ENCODE measurements at regions not wholly inside any gene's neighbourhood (a gene's known extent, or its start where the extent isn't known, plus 50 kb on each side); places are given as distances from the start of the nearest gene placed in this dataset.

DNA sequence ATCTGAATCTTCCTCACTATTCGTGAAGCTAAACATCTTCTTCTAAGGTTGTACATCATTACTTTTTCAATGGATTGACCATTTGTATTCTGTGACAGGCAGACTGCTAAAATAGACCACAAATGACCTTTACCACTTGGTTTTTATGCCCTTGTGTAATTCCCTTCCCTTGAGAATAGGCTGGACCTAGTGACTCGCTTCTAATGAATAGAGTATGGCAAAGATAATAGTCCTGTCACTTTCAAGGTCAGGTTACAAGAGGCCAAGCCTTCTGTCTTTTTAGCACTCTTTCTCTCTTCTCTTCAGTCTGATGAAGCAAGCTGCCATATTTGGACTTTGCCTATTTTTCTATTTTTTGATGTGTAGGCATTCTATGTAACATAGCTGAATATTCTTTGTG is 492.9 kb downstream of the SOX6 start:
- Mint-ChIP-seq H3K9me3 (peaks cover 2% of the 10 kb centered on the region), H3K27me3 (no peaks in the 10 kb centered on the region), H3K4me3 (no peak overlapping the region), H3K27ac (no peak overlapping the region), H3K4me1 (ENCODE audit: low read depth) (no peaks in the 10 kb centered on the region), H3K36me3 (ENCODE audit: low read depth) (no peaks in the 10 kb centered on the region)
- ATAC-seq (ENCODE audit: poor library complexity) (no peak), DNase-seq (no peak)
- no peak for TF ChIP-seq CTCF (IDR thresholded peaks at IDR 0.05)
- Histone ChIP-seq H3K27me3 (ENCODE audit: control insufficient read depth in 1 of 2, insufficient read depth in 2 of 2, low read length in 2 of 2) (no peaks in the 10 kb centered on the region), H3K27ac (ENCODE audit: low read depth in 1 of 2, low read length in 2 of 2) (no peak overlapping the region), H3K36me3 (ENCODE audit: insufficient read depth, low read length) (no peaks in the 10 kb centered on the region), H3K9me3 (ENCODE audit: control insufficient read depth in 1 of 2, insufficient read depth in 1 of 2, low read length in 2 of 2) (no peaks in the 10 kb centered on the region), H3K4me3 (ENCODE audit: low read length) (no peak overlapping the region), H3K4me1 (ENCODE audit: insufficient read depth, low read length) (no peaks in the 10 kb centered on the region)
- CTCF ChIA-PET, result no interaction called here
- POLR2A ChIA-PET, result no interaction called here
- intact Hi-C loops (cut with DNase I, micrococcal nuclease), result no loop called here

- DNase-seq, result no peak
- H3K27ac Mint-ChIP-seq, result no peak overlapping the region
- no peaks in the 10 kb centered on the region for H3K4me1 ChIP-seq (ENCODE audit: insufficient read depth, low read length)
- no peak for TF ChIP-seq CTCF (IDR thresholded peaks at IDR 0.05)
- no peaks in the 10 kb centered on the region for H3K9me3 ChIP-seq (ENCODE audit: control insufficient read depth in 1 of 2, insufficient read depth in 1 of 2, low read length in 2 of 2)
- no peaks in the 10 kb centered on the region for H3K36me3 Mint-ChIP-seq (ENCODE audit: low read depth)
- no peak overlapping the region for H3K27ac ChIP-seq (ENCODE audit: low read depth in 1 of 2, low read length in 2 of 2)
- no peak for ATAC-seq (ENCODE audit: poor library complexity)
- no peaks in the 10 kb centered on the region for H3K27me3 ChIP-seq (ENCODE audit: control insufficient read depth in 1 of 2, insufficient read depth in 2 of 2, low read length in 2 of 2)
- no peak overlapping the region for H3K4me3 ChIP-seq (ENCODE audit: low read length)
- no peaks in the 10 kb centered on the region for H3K4me1 Mint-ChIP-seq (ENCODE audit: low read depth)
- no peaks in the 10 kb centered on the region for H3K36me3 ChIP-seq (ENCODE audit: insufficient read depth, low read length)
- H3K9me3 Mint-ChIP-seq, result peaks cover 2% of the 10 kb centered on the region
- POLR2A ChIA-PET, result no interaction called here
- intact Hi-C loops (cut with DNase I, micrococcal nuclease), result no loop called here
- no peak overlapping the region for H3K4me3 Mint-ChIP-seq
- CTCF ChIA-PET, result no interaction called here
- no peaks in the 10 kb centered on the region for H3K27me3 Mint-ChIP-seq
These were observed 492.1 kb downstream of the SOX6 start for GRCh38 chr11:15864026-15864805.

GRCh38 chr11:15865212-15865987 is 490.9 kb downstream of the SOX6 start:
- intact Hi-C loops (cut with DNase I, micrococcal nuclease), result no loop called here
- Histone ChIP-seq H3K4me1 (ENCODE audit: insufficient read depth, low read length) (no peaks in the 10 kb centered on the region), H3K27ac (ENCODE audit: low read depth in 1 of 2, low read length in 2 of 2) (no peak overlapping the region), H3K36me3 (ENCODE audit: insufficient read depth, low read length) (no peaks in the 10 kb centered on the region), H3K9me3 (ENCODE audit: control insufficient read depth in 1 of 2, insufficient read depth in 1 of 2, low read length in 2 of 2) (no peaks in the 10 kb centered on the region), H3K4me3 (ENCODE audit: low read length) (no peak overlapping the region), H3K27me3 (ENCODE audit: control insufficient read depth in 1 of 2, insufficient read depth in 2 of 2, low read length in 2 of 2) (no peaks in the 10 kb centered on the region)
- CTCF ChIA-PET, result no interaction called here
- DNase-seq, result no peak
- POLR2A ChIA-PET, result no interaction called here
- Mint-ChIP-seq H3K27me3 (no peaks in the 10 kb centered on the region), H3K4me1 (ENCODE audit: low read depth) (no peaks in the 10 kb centered on the region), H3K4me3 (no peak overlapping the region), H3K36me3 (ENCODE audit: low read depth) (no peaks in the 10 kb centered on the region), H3K27ac (no peak overlapping the region), H3K9me3 (peaks cover 2% of the 10 kb centered on the region)
- no peak for TF ChIP-seq CTCF (IDR thresholded peaks at IDR 0.05)
- ATAC-seq (ENCODE audit: poor library complexity), result no peak
